Ishikawa (cell line): ENCODE measurements at regions not wholly inside any gene's neighbourhood (a gene's known extent, or its start where the extent isn't known, plus 50 kb on each side); places are given as distances from the start of the nearest gene placed in this dataset.
A peak's percentile ranks its signal among the peaks of the same experiment; 100 is the strongest.

Experiments
- CREB1 ChIP-seq: IDR thresholded peaks from 2 replicates; pipeline ENCODE4 v1.6.1; 2012; ENCODE audit warnings: low read depth
- EGR1 ChIP-seq: IDR thresholded peaks from 2 replicates; pipeline ENCODE4 v1.6.1; 2012
- EP300 ChIP-seq: IDR thresholded peaks from 2 replicates; pipeline ENCODE4 v1.6.1; 2012; ENCODE audit warnings: borderline replicate concordance
- FOXM1 ChIP-seq: IDR thresholded peaks from 2 replicates; pipeline ENCODE4 v1.6.1; 2012; ENCODE audit warnings: low read depth, borderline replicate concordance
- MAX ChIP-seq: IDR thresholded peaks from 2 replicates; pipeline ENCODE4 v1.6.1; 2012
- NFIC ChIP-seq: IDR thresholded peaks from 2 replicates; pipeline ENCODE4 v1.6.1; 2012
- RAD21 ChIP-seq: IDR thresholded peaks from 2 replicates; pipeline ENCODE4 v1.6.1; 2012; ENCODE audit warnings: low read depth
- REST ChIP-seq: IDR thresholded peaks from 2 replicates; pipeline ENCODE4 v1.6.1; 2012; ENCODE audit warnings: low read depth, mild to moderate bottlenecking
- TAF1 ChIP-seq: IDR thresholded peaks from 2 replicates; pipeline ENCODE4 v1.6.1; 2012; ENCODE audit warnings: low read depth, mild to moderate bottlenecking
- TCF12 ChIP-seq: IDR thresholded peaks from 2 replicates; pipeline ENCODE4 v1.6.1; 2012; ENCODE audit warnings: low read depth
- TEAD4 ChIP-seq: IDR thresholded peaks from 2 replicates; pipeline ENCODE4 v1.6.1; 2012
- USF1 ChIP-seq: IDR thresholded peaks from 2 replicates; pipeline ENCODE4 v1.6.1; 2012
- YY1 ChIP-seq: IDR thresholded peaks from 2 replicates; pipeline ENCODE4 v1.6.1; 2012; ENCODE audit warnings: low read depth
- ZBTB7A ChIP-seq: IDR thresholded peaks from 2 replicates; pipeline ENCODE4 v1.6.1; 2012; ENCODE audit warnings: low read depth

- no peak for TF ChIP-seq YY1
- TF ChIP-seq RAD21, result peak; percentile 67
Observed at GRCh38 chr5:158074992-158075769, 216.2 kb upstream of the CLINT1 start.

GRCh38 chr5:158074597-158074991 is 215.6 kb upstream of the CLINT1 start:
- TF ChIP-seq TAF1 (no peak), NFIC (no peak), REST (no peak), TEAD4 (no peak), ZBTB7A (no peak), YY1 (no peak), USF1 (no peak), EP300 (no peak), TCF12 (no peak)

GRCh38 chr5:158070859-158071258 is 211.9 kb upstream of the CLINT1 start:
- TF ChIP-seq RAD21 (no peak), YY1 (no peak), ZBTB7A (no peak), NFIC (no peak), TCF12 (no peak), TEAD4 (no peak), FOXM1 (no peak), TAF1 (no peak), MAX (no peak), USF1 (no peak), REST (no peak), EP300 (no peak)

- no peak for TF ChIP-seq TCF12
Observed at GRCh38 chr5:158069838-158070237, 210.9 kb upstream of the CLINT1 start.

- no peak for TF ChIP-seq TEAD4
- no peak for TF ChIP-seq EP300
- no peak for TF ChIP-seq CREB1
- no peak for TF ChIP-seq EGR1
- TF ChIP-seq TCF12, result no peak
- TF ChIP-seq MAX, result no peak
- TF ChIP-seq TAF1, result no peak
- no peak for TF ChIP-seq REST
- no peak for TF ChIP-seq RAD21
- TF ChIP-seq ZBTB7A, result no peak
- TF ChIP-seq YY1, result no peak
Observed at GRCh38 chr5:158068964-158069363, 210.0 kb upstream of the CLINT1 start.
